ENCODE measurements at regions not wholly inside any gene's neighbourhood (a gene's known extent, or its start where the extent isn't known, plus 50 kb on each side); places are given as distances from the start of the nearest gene placed in this dataset.

- H3K36me3 Mint-ChIP-seq (ENCODE audit: low read depth): no peaks in the 10 kb centered on the region
- CTCF ChIA-PET: no interaction called here
Measured at GRCh38 chr6:44548319-44548718, 160.8 kb downstream of the CDC5L start.

DNA sequence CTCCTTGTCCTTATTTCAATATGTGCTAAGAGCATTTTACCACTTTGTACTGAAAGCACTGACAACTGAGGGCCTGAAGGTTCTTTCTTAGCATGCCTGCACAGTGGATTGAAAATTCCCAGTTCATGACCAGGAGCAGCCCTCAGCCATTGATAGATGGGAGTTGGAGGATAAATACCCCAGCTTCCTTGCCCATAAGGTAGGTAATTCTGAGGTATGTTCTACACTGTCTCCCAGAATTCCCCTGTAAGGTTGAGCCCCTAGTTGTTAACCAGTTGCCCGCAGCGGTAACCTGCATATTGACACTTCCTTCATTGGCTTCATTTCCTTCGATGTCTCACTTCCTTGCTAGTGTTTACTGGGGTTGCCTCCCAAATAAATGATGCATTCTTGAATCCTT is 162.0 kb downstream of the CDC5L start:
- H3K27ac Mint-ChIP-seq: no peak overlapping the region
- no peaks in the 10 kb centered on the region for H3K9me3 ChIP-seq (ENCODE audit: control insufficient read depth in 1 of 2, insufficient read depth in 1 of 2, low read length in 2 of 2)
- peaks cover 5% of the 10 kb centered on the region in 2 experiments for H3K27me3 ChIP-seq (ENCODE audit: control insufficient read depth in 1 of 2, insufficient read depth in 2 of 2, low read length in 2 of 2)
- no peak for ATAC-seq (ENCODE audit: poor library complexity)
- H3K4me1 Mint-ChIP-seq (ENCODE audit: low read depth): no peaks in the 10 kb centered on the region
- no peaks in the 10 kb centered on the region for H3K36me3 ChIP-seq (ENCODE audit: insufficient read depth, low read length)
- TF ChIP-seq, protein P1, sequence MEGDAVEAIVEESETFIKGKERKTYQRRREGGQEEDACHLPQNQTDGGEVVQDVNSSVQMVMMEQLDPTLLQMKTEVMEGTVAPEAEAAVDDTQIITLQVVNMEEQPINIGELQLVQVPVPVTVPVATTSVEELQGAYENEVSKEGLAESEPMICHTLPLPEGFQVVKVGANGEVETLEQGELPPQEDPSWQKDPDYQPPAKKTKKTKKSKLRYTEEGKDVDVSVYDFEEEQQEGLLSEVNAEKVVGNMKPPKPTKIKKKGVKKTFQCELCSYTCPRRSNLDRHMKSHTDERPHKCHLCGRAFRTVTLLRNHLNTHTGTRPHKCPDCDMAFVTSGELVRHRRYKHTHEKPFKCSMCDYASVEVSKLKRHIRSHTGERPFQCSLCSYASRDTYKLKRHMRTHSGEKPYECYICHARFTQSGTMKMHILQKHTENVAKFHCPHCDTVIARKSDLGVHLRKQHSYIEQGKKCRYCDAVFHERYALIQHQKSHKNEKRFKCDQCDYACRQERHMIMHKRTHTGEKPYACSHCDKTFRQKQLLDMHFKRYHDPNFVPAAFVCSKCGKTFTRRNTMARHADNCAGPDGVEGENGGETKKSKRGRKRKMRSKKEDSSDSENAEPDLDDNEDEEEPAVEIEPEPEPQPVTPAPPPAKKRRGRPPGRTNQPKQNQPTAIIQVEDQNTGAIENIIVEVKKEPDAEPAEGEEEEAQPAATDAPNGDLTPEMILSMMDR (IDR thresholded peaks at IDR 0.05): no peak
- H3K9me3 Mint-ChIP-seq: no peaks in the 10 kb centered on the region
- no peak overlapping the region for H3K4me3 ChIP-seq (ENCODE audit: low read length)
- no peaks in the 10 kb centered on the region for H3K27me3 Mint-ChIP-seq
- no peaks in the 10 kb centered on the region for H3K4me1 ChIP-seq (ENCODE audit: insufficient read depth, low read length)
- DNase-seq: no peak
- H3K4me3 Mint-ChIP-seq: no peak overlapping the region
- ChIA-PET CTCF (no interaction called here), POLR2A (no interaction called here)
- no peaks in the 10 kb centered on the region for H3K36me3 Mint-ChIP-seq (ENCODE audit: low read depth)
- intact Hi-C loops (cut with DNase I, micrococcal nuclease): no loop called here
- no peak overlapping the region for H3K27ac ChIP-seq (ENCODE audit: low read depth in 1 of 2, low read length in 2 of 2)

More at GRCh38 chr6:44548319-44548718, 160.8 kb downstream of the CDC5L start:
- POLR2A ChIA-PET: no interaction called here
- TF ChIP-seq, protein P1 (IDR thresholded peaks at IDR 0.05): no peak
- no peaks in the 10 kb centered on the region for H3K9me3 Mint-ChIP-seq
- no peak overlapping the region for H3K27ac Mint-ChIP-seq
- H3K4me1 Mint-ChIP-seq (ENCODE audit: low read depth): no peaks in the 10 kb centered on the region
- no peaks in the 10 kb centered on the region for H3K27me3 Mint-ChIP-seq
- no peak for ATAC-seq (ENCODE audit: poor library complexity)
- Histone ChIP-seq H3K27ac (ENCODE audit: low read depth in 1 of 2, low read length in 2 of 2) (no peak overlapping the region), H3K9me3 (ENCODE audit: control insufficient read depth in 1 of 2, insufficient read depth in 1 of 2, low read length in 2 of 2) (no peaks in the 10 kb centered on the region), H3K36me3 (ENCODE audit: insufficient read depth, low read length) (no peaks in the 10 kb centered on the region), H3K4me1 (ENCODE audit: insufficient read depth, low read length) (no peaks in the 10 kb centered on the region), H3K4me3 (ENCODE audit: low read length) (no peak overlapping the region), H3K27me3 (ENCODE audit: control insufficient read depth in 1 of 2, insufficient read depth in 2 of 2, low read length in 2 of 2) (peaks cover 5% of the 10 kb centered on the region in 2 experiments)
- H3K4me3 Mint-ChIP-seq: no peak overlapping the region
- intact Hi-C loops (cut with DNase I, micrococcal nuclease): no loop called here
- DNase-seq: no peak

DNA sequence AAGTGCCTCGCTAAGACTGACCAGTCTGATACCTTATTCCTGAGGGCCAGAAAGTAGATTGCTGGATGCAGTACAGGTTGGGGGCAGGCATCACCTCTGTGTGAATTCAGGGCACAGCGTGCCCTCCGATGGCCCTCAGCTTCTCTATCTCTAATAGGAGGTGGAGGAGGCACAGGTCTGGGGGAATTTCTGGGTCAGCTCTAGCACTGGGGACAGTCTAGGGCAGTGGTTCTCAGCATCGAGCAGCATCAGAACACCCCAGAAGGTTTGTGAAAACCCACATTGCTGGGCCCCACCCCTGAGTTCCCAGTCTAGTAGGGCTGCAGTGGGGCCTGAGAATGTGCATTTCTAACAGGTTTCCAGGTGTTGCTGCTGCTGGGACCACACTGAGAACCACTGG is 166.7 kb downstream of the CDC5L start:
- H3K4me3 ChIP-seq (ENCODE audit: low read length): no peak overlapping the region
- ATAC-seq (ENCODE audit: poor library complexity) (no peak), DNase-seq (no peak)
- no peaks in the 10 kb centered on the region for H3K4me1 ChIP-seq (ENCODE audit: insufficient read depth, low read length)
- H3K9me3 Mint-ChIP-seq: no peaks in the 10 kb centered on the region
- no peaks in the 10 kb centered on the region for H3K36me3 ChIP-seq (ENCODE audit: insufficient read depth, low read length)
- H3K4me1 Mint-ChIP-seq (ENCODE audit: low read depth): no peaks in the 10 kb centered on the region
- CTCF ChIA-PET: no interaction called here
- no peak overlapping the region for H3K27ac ChIP-seq (ENCODE audit: low read depth in 1 of 2, low read length in 2 of 2)
- H3K27ac Mint-ChIP-seq: no peak overlapping the region
- POLR2A ChIA-PET: no interaction called here
- TF ChIP-seq, protein P1 (IDR thresholded peaks at IDR 0.05): no peak
- peaks cover 14 to 18% of the 10 kb centered on the region in 2 experiments for H3K27me3 ChIP-seq (ENCODE audit: control insufficient read depth in 1 of 2, insufficient read depth in 2 of 2, low read length in 2 of 2)
- no peaks in the 10 kb centered on the region for H3K36me3 Mint-ChIP-seq (ENCODE audit: low read depth)
- H3K27me3 Mint-ChIP-seq: peaks cover 15% of the 10 kb centered on the region
- no peak overlapping the region for H3K4me3 Mint-ChIP-seq
- H3K9me3 ChIP-seq (ENCODE audit: control insufficient read depth in 1 of 2, insufficient read depth in 1 of 2, low read length in 2 of 2): no peaks in the 10 kb centered on the region
- intact Hi-C loops (cut with DNase I, micrococcal nuclease): no loop called here
